Renal cortical epithelial cell (primary cell): ENCODE measurements at regions not wholly inside any gene's neighbourhood (a gene's known extent, or its start where the extent isn't known, plus 50 kb on each side); places are given as distances from the start of the nearest gene placed in this dataset.
"Not testable (repeated sequence)": the region's sequence is repeated elsewhere in the genome, so short reads cannot be mapped to it uniquely, and the experiment has no call there.

ENCODE experiments used
- DNase-seq: peaks from one replicate; pipeline ENCODE4 v3.0.0-alpha.2; 2011; ENCODE audit warnings: low read depth

DNA sequence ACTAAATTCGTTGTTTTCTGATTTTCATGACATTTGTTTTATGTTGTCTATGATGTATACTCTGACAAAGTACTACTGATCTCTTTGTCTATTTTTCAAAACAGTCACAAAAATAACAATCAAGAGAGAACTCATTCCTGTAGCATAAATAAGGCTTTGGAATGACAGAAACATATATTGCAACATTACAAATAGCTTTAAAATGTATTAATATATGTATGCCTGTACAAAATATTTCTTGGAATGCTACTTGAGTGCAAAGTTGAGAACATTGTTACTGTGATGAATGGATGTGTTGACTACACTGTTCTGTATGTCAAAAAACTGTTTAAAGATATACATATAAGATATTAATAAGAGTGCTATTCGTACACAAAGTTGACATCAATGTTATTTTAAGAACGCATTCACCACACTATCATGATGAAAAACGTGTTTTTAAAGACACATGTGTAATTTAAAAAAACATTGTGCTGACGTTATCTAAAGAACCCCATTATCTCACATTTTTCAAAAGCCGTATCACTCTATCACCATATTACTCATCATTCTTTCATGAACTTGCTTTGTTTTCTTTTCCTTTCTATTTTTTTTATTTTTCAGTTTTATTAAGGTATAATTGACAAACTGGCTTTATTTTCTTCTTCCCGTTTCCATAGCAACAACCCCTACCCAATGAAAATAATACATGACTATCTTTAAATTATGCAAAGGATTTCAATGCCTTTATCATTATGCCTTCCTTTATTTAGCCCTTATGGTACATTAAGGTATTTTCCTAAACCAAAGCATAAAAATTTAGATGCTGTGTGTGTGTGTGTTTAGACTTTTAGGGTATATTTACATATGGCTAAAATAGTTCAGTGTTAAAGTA lies 918.8 kb downstream of the SLITRK1 start:
- peak; percentile 3 for DNase-seq

DNA sequence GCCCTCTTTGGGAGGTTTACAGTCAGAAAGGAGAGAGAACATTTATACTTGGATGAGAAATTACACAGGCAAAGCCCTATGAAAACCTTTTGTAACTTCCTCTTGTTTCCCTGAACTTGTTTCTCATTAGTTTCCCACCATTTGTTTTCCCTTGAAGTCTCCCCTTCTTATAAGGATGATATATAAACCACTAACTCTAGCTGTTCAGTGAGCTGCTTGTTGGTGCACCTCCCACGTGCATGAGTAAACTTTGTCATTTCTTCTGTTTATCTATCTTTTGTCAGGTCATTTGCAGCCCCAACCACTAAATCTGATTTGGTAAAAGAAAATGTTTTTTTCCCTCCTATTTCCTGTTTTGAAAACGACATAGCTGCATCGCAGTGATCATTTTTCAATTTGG lies 919.9 kb downstream of the SLITRK1 start:
- peak; percentile 26 for DNase-seq

DNA sequence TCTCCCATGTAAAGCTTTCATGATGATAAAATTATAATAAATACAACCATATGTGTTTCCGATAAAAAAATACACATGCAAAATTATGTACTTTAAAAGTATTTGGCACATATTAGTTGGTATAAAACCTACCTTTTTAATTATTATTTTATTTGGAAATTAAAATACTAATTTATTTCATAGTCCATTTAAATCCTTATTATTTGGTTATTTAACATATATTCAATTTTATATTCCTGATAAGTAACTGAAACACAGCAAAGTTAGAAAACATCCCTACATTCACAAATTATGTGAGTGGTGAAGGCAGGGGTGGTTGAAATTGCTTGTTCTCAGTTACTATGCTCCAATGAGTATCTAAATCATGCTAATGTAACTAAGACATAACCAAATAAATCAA lies 920.5 kb downstream of the SLITRK1 start:
- no peak for DNase-seq

DNA sequence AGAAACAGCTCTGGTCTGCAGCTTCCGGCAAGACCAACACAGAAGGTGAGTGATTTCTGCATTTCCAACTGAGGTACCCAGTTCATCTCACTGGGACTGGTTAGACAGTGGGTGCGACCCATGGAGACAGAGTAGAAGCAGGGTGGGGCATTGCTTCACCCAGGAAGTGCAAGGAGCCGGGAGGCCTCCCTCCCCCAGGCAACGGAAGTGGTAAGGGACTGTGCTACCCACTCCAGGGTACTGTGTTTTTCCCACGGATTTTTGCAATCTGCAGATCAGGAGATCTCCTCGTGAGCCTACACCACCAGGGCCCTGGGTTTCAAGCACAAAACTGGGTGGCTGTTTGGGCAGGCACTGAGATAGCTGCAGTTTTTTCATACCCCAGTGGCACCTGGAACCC lies 929.9 kb downstream of the SLITRK1 start:
- DNase-seq = not testable (repeated sequence)

DNA sequence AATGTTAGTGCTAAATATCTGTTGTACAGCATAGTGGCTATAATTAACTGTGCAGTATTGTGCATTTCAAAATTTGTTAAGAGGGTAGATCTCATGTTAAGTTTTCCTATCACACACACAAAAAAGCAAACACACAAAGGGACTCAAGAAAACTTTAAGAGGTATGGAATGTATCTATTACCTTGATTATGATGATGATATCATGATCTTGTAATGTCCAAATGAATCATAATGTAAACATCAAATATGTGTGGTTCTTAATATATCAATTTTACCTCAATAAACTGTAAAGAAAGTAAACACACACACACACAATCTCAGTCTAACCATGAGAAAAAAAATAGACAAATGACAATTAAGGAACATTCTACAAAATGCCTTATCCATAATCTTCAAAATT lies 934.6 kb downstream of the SLITRK1 start:
- DNase-seq = no peak

DNA sequence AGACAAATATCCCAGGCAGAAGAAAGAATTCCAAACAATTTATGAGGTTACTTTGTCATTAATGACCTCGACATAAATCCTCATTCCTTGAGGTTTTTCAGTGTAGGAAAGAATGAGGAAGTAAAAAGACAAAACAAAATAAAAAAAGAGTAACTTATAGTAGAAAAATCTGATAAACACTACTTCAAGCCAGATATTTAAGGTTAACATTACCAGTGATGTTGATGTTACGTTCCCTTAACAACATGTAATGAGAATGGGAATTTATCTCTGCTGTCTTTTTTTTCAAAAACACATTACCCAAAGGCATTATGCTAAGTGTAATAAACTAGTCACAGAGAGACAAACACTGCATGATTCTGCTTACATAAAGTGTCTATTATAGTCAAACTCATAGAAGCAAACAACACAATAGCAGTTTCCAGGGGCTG lies 935.1 kb downstream of the SLITRK1 start:
- DNase-seq = peak; percentile 61

DNA sequence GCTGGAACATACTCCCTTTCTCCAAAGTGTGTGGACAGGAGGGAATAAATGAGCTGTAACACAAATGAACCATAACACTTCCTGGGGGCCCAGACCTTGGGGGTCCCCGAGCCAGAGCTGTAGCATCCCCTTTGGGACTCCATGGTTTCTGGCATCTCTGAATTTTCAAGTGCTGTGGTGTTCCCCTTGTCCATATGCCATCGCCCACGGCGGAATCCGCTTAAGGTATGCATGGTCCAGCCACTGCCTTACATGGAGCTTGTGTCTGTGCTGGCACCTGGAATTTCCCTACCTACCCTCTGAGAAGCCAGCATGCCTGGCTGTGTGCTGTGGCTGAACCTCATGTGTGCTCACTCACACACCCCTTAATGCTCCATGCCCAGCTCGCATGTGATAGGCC lies 943.6 kb downstream of the SLITRK1 start:
- DNase-seq = no peak

DNA sequence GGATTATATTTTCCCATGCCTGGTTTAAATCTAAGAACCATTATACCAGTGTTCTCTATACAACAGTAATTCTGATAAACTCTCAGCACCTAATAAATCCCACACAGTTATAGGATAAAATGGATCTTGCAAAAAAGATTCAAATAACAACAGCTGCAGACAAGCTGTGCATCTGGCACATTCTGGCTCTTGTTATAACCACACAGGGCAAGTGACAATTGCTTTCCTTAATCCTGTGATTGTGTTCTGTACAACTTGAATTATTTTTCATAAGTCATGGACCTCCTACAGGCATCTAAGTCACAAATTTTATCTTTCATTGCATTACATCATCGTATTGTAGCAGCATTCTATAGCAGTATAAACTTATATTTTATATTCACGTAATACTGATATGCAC lies 948.3 kb downstream of the SLITRK1 start:
- DNase-seq = no peak

DNA sequence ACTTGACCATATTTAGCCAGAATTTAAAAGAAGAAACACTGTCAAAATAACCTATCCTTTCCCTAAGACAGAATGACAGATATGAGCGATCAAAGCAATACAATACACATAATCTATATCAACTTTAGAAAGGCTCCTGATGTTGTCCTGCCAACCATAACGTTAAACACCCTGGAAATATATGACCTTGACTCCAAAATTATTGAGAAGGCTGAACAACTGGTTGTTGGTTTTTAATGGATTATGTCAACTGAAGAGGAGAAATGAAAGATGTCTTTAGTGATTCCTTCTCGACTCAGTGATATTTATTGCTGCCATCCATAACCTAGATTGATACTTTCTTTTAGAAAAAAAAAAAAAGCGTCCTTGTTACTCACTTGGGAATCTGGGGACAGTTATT lies 957.2 kb downstream of the SLITRK1 start:
- DNase-seq = no peak

DNA sequence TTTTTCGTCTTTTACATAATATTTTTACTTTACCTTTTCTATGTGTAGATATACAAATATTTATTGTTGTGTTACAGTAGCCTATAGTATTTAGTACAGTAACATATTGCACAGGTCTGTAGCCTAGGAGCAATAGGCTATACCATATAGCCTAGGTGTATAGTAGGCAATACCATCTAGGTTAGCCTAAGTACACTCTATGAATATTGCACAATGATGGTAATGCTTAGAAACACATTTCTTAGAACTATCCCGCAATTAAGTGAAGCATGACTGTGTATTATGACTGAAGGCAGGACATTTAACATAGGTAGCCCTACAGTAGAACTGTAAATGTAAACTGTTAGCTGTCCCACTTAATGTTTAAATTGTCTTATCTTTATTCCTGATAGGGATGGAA lies 964.3 kb downstream of the SLITRK1 start:
- no peak for DNase-seq

DNA sequence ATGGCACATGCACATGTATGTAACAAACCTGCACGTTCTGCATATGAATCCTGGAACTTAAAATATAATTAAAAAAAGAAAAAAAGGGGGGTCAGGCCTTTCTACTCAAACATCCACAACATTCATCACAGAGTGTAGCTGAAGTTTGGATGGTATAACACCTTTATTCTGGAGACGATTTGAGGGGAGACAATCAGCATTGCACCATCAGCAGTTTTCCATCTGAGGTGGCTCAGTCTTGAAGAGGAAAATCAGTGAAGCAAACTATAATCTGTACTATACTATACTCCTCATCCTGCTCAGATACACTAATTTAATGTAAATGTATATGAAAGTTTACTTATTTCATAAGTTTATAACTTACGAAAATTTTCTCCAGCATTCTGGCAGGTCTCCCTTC lies 969.7 kb downstream of the SLITRK1 start:
- DNase-seq = no peak

DNA sequence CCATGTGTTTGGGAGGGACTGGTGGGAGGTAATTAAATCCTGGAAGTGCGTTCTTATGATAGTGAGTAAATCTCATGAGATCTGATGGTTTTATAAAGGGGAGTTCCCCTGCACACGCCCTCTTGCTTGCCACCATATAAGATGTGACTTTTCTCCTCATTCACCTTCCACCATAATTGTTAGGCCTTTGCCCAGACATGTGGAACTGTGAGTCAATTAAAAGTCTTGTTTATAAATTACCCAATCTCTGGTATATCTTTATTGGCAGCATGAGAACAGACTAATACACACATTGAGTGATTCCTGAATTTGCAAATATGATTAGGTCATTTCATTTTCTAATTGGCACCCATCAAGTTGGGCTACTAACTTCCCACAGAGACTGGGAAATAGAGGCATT lies 977.2 kb downstream of the SLITRK1 start:
- no peak for DNase-seq

DNA sequence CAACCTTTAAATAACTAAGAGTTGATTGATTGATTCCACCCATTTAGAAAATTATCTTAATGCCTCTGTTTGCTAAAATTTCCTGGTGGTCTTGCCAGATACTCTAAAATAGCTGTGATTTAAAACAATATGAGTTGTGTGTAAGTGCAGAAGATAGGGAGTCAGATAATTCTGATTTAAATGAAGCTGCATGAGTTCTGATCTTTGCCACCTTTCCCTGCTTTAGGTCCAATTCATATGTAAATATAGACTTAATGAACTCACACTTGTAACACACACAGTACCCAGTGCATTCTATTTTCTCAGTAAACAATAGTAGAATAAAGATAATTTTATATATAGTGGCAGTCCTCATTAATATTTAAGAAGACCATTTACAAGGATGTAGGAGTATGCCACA lies 981.8 kb downstream of the SLITRK1 start:
- DNase-seq = no peak

DNA sequence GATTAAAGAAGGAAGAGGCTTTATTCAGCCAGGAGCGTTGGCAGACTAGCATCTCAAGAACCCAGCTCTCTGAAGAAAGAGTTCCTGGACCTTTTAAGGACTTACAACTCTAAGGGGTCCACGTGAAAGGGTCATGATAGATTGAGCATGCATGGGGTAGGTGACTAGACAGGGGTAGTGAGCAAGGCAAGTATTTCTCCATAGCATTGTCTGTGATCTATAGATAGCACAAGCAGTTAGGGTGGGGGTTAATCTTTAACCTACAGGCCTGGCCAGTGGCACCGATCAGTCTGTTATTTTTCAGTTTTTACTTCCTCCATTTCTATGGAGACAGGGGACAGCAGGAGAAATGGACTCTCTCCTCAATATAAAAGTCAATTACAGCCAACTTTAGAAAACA lies 983.7 kb downstream of the SLITRK1 start:
- DNase-seq = no peak

DNA sequence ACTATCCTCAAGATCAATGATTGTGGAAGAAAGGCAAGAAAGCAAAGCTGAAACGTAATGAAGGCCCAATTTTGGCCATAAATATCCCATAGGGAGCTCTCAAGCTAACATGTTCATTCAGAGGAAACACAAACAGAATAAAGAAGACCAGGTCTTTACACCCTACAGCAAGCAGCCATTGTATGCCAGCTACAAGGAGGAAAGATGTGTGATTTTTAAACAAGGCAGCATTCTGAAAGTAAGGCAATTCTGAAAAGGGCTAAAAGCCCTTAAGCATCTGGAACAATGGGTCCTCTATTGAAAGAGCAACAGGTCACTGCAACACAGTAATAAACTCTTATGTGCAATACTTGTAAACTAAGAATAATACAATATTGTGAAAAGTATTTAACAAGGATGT lies 1002.4 kb downstream of the SLITRK1 start:
- no peak for DNase-seq

DNA sequence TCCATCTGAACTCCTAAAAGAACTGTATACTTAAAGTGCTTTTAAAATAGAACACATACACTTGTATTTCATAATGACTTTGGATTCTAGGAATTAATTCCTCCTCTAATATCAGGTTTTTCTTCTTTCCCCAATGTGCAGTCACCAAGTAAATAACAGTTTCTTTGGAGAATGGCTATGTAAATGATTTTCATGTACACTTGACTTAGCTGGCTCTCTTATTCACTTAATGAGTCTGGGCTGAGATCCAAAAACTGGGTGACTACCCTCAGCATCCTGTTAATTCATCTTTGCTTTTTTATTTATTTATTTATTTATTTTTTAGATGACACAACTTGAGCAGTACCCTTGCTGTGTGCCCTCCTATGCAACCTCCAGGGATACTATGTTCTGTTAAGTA lies 1003.7 kb downstream of the SLITRK1 start:
- peak; percentile 75 for DNase-seq

DNA sequence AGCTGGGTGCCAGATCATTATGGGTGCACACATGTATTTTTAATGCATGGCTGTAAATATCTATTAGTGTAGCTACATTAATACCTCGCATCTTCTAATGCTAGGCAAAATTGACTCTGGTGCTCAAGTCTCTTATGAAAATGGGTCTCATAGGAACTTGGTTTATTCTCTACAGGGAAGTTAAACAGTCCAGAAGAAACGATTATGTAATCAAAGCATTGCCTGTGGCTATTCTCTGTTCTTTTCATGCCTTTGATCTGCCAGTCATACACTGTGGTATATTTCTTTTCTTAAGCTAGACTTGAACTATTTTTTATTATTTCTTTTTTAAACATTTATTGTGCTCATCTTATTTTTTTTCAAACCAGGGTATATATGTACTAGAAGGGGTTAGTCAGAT lies 1015.0 kb downstream of the SLITRK1 start:
- peak; percentile 5 for DNase-seq

DNA sequence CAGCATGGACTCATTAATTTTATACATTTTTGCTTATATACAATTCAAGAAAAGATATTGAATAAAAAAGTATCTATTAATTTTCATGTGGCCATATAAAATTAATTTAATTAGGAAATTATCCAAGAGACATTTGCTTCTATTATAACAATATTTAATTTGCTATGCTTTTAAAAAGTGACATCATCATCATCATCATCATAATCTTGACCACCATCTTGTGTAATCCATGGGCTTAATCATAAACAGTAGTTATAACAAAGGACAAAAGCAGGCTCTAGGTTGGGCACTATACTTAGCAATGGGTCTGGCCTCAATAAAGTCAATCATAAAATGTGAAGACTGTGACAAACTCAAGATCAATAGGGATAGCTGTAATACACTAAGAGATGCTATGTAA lies 1031.6 kb downstream of the SLITRK1 start:
- no peak for DNase-seq

DNA sequence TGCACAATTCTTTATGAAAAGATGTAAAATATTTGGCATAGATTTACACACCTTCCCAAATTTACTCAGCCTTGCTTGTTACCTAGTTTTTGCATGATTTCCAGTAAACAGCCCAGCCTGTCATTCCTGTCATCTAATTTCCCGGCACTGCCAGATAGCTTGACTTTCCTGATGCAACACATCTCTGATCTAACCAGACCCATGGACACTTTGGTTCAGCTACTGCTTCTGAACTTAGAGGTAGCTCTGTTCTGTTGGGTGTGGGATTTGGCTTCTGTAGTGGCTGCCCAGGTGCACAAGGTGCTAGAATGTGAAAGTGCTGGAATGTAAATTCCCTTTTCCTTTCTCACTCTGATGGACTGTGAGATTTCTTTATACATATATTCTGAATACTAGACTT lies 1033.5 kb downstream of the SLITRK1 start:
- DNase-seq = no peak

DNA sequence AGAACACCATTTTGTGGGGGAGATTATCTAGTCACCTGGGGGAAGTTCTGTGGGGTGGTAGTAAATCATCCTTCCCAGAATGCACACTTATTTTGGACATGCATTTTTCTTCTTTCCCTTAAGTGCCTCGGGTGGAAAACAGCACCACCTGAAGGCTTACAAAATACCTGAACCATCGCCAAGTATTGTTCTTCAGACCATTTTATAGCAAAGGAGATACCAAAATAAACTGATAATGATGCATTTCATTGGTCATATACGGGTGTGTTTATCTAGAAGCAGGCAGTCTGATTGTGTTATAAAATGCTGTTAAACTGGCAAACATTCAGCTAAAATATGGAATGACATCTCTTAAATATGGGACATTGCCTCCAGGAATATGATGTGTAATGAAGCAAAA lies 1034.7 kb downstream of the SLITRK1 start:
- DNase-seq = peak; percentile 9

DNA sequence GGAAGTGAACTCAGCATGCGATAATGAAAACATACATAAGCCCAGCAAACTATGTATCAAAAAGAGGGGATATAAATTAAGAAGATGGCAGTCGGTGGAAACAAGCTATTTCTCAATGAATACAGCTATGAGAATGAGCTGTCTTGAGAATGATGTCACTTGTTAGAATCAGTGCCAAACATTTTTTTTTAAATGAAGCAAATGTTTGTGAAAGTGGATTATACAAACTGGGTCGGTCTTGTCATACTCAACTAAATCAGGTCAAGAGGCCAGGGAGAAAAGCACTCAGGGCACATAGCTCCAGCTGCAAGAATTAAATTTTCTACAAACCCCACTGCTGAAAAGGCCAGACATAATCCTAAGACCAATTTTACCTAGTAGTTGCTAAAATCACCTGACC lies 1048.4 kb downstream of the SLITRK1 start:
- DNase-seq = peak; percentile 1

DNA sequence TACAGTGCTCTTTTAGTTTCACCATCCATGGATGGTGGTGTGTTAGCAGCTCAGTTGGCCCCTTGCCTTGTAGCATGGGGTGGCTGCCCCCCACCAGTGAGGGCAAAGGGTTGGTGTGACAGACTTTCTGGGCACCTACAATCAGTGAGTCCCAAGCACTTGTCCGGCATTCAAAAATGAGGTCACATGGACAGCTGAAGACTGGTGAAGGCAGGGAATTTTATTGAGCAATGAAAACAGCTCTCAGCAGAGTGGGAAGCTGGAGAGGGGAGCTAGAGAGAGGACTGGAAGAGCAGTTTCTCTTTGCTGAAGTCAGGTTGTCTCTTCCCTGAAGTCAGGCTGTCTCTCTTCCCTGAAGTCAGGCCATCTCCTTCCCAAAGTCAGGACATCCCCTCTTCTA lies 1053.2 kb downstream of the SLITRK1 start:
- DNase-seq = no peak

DNA sequence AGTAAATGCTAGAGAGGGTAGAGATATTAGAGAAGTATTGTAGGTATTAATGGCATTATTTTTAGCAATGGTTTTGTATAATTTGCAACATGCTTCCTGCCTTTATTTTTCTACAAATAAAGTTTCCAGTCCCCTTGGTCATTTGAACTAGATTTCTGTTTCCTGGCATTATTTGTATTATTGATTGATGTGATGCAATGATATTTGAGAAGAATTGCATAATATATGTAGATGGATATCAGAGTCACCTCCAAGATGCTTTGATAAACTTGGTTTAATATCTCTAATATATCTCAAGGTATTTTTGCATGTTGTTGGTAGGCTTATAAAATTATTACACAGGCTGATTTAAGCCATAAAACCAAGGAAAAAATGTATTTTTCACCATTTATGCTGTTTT lies 1054.5 kb downstream of the SLITRK1 start:
- no peak for DNase-seq

DNA sequence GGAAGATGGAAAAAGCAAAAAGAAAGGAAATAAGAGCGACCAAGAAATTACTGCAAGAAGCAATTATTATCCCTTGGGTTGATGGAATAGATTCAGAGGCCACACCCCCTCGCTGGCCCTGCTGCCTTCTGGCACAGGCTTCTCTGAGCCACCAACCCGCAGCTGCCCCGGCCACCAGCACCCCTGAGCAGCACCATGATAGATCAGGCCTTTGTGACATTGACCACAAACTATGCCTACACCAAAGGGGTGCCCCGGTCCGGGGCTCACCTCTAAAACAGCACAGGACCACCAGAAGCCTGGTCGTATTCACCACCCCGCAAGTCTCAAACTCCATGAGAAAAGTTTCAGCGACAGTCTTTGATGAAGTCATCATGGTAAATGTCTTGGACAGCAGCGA lies 1059.3 kb downstream of the SLITRK1 start:
- no peak for DNase-seq
